Keratinocyte (primary cell): ENCODE measurements at regions not wholly inside any gene's neighbourhood (a gene's known extent, or its start where the extent isn't known, plus 50 kb on each side); places are given as distances from the start of the nearest gene placed in this dataset.

ENCODE experiments used
- DNase-seq: peaks from one replicate; pipeline ENCODE4 v3.0.0-alpha.2; 2011; ENCODE audit warnings: low read depth, missing footprints, low spot score
- FAIRE-seq: peaks from 2 replicates; lab custom pipeline; 2011; peaks lifted over from hg19 to GRCh38; lab: Jason Lieb, UNC
- H2AFZ ChIP-seq: 2 replicates; pipeline ENCODE4 v1.6.0; 2012; ENCODE audit warnings: low read length, control low read depth, inconsistent platforms; ENCODE audit not compliant: control insufficient read depth
- H3K27ac ChIP-seq: 2 replicates; pipeline ENCODE4 v1.5.1; 2011; ENCODE audit warnings: low read length; ENCODE audit not compliant: control insufficient read depth, insufficient read depth
- H3K27me3 ChIP-seq: 3 replicates; pipeline ENCODE4 v1.6.0; 2011; ENCODE audit warnings: low read length; ENCODE audit not compliant: control insufficient read depth, insufficient read depth; ENCODE audit errors: extremely low read depth
- H3K36me3 ChIP-seq, 2 experiments: 2 replicates in 1 of 2; 3 replicates in 1 of 2; pipeline ENCODE4 v1.5.1; 2011; ENCODE audit warnings: low read length in 2 of 2, mild to moderate bottlenecking in 1 of 2; ENCODE audit not compliant: control insufficient read depth in 2 of 2, insufficient read depth in 2 of 2; ENCODE audit errors: extremely low read depth in 1 of 2
- H3K4me1 ChIP-seq: 3 replicates; pipeline ENCODE4 v1.5.1; 2011; ENCODE audit warnings: low read length; ENCODE audit not compliant: control insufficient read depth, insufficient read depth; ENCODE audit errors: extremely low read depth
- H3K4me2 ChIP-seq: 3 replicates; pipeline ENCODE4 v1.6.0; 2011; ENCODE audit warnings: low read depth, low read length; ENCODE audit not compliant: control insufficient read depth, insufficient read depth; ENCODE audit errors: extremely low read depth
- H3K4me3 ChIP-seq, 3 experiments: fragments of 200-600 bp in 1 of 3; sonication (generic) in 1 of 3; 2 replicates in 2 of 3; 3 replicates in 1 of 3; pipeline ENCODE4 v1.5.1; 2011 to 2016; ENCODE audit warnings: low read length in 3 of 3, mild to moderate bottlenecking in 3 of 3, control low read depth in 2 of 3, inconsistent platforms in 1 of 3, low read depth in 1 of 3, mixed read lengths in 1 of 3, mixed run types in 1 of 3, moderate library complexity in 1 of 3; ENCODE audit not compliant: control insufficient read depth in 2 of 3, insufficient read depth in 2 of 3; ENCODE audit errors: extremely low read depth in 1 of 3
- H3K79me2 ChIP-seq: 2 replicates; pipeline ENCODE4 v1.6.0; 2012; ENCODE audit warnings: low read length; ENCODE audit not compliant: control insufficient read depth, insufficient read depth
- H3K9ac ChIP-seq: 3 replicates; pipeline ENCODE4 v1.6.0; 2011; ENCODE audit warnings: low read length; ENCODE audit not compliant: control insufficient read depth, insufficient read depth; ENCODE audit errors: extremely low read depth
- H3K9me1 ChIP-seq: 3 replicates; pipeline ENCODE4 v1.6.0; 2011; ENCODE audit warnings: low read length; ENCODE audit not compliant: control insufficient read depth, insufficient read depth; ENCODE audit errors: extremely low read depth
- H3K9me3 ChIP-seq: 2 replicates; pipeline ENCODE4 v1.5.1; 2012; ENCODE audit warnings: low read depth, low read length; ENCODE audit not compliant: control insufficient read depth
- H4K20me1 ChIP-seq: 3 replicates; pipeline ENCODE4 v1.6.0; 2011; ENCODE audit warnings: low read length; ENCODE audit not compliant: control insufficient read depth, insufficient read depth; ENCODE audit errors: extremely low read depth
- EZH2 ChIP-seq: IDR thresholded peaks from one replicate; pipeline ENCODE4 v1.6.1; 2012; ENCODE audit warnings: inconsistent platforms, mild to moderate bottlenecking, low read length, moderate library complexity
- dilution Hi-C: fragments of 300-500 bp; cut with MboI; formaldehyde crosslinking; loops from one replicate; pipeline ENCODE4 v1.7.0; 2020; ENCODE audit warnings: low sequenced_read_pairs; ENCODE audit not compliant: extremely low pct_ligation_motif_present
- TF ChIP-seq, protein P1 (sequence below), 3 experiments: IDR thresholded peaks in 1 of 3; conservative IDR thresholded peaks in 1 of 3; optimal IDR thresholded peaks in 1 of 3; 2 replicates in 2 of 3; 3 replicates in 1 of 3; pipeline versions ENCODE3 to v1.5.1; 2011; ENCODE audit warnings: low read length in 3 of 3, mild to moderate bottlenecking in 3 of 3, moderate library complexity in 2 of 3, control low read depth in 1 of 3, inconsistent platforms in 1 of 3; ENCODE audit not compliant: insufficient read depth in 2 of 3; ENCODE audit errors: extremely low read depth in 1 of 3

DNA sequence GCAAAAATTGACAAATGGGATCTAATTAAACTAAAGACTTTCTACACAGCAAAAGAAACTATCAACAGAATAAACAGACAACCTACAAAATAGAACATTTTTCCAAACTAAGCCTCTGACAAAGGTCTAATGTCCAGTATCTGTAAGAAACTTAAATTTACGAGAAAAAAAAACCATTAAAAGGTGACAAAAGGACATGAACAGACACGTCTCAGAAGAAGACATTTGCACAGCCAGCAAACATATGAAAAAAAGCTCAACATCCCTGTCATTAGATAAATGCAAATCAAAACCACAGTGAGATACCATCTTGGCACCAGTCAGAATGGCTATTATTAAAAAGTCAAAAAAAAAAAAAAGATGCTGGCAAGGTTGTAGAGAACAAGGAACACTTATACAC is 70.6 kb upstream of the GRIK2 start:
- no peak for FAIRE-seq
- no peak overlapping the region for H3K4me2 ChIP-seq
- H3K9me3 ChIP-seq: no peaks in the 10 kb centered on the region
- H3K27me3 ChIP-seq: no peaks in the 10 kb centered on the region
- H3K27ac ChIP-seq: no peak overlapping the region
- no peak overlapping the region for H3K4me3 ChIP-seq
- no peaks in the 10 kb centered on the region for H3K4me1 ChIP-seq
- TF ChIP-seq, protein P1, sequence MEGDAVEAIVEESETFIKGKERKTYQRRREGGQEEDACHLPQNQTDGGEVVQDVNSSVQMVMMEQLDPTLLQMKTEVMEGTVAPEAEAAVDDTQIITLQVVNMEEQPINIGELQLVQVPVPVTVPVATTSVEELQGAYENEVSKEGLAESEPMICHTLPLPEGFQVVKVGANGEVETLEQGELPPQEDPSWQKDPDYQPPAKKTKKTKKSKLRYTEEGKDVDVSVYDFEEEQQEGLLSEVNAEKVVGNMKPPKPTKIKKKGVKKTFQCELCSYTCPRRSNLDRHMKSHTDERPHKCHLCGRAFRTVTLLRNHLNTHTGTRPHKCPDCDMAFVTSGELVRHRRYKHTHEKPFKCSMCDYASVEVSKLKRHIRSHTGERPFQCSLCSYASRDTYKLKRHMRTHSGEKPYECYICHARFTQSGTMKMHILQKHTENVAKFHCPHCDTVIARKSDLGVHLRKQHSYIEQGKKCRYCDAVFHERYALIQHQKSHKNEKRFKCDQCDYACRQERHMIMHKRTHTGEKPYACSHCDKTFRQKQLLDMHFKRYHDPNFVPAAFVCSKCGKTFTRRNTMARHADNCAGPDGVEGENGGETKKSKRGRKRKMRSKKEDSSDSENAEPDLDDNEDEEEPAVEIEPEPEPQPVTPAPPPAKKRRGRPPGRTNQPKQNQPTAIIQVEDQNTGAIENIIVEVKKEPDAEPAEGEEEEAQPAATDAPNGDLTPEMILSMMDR (optimal IDR thresholded peaks at IDR 0.05 in 1 of 3, IDR thresholded peaks at IDR 0.05 in 1 of 3, conservative IDR thresholded peaks at IDR 0.05 in 1 of 3; ENCODE audit: extremely low read depth in 1 of 3, insufficient read depth in 2 of 3, low read length in 3 of 3): no peak
- TF ChIP-seq EZH2: no peak
- H3K9me1 ChIP-seq: no peaks in the 10 kb centered on the region
- H3K36me3 ChIP-seq: no peaks in the 10 kb centered on the region
- H3K79me2 ChIP-seq: no peaks in the 10 kb centered on the region
- no peak for DNase-seq
- H4K20me1 ChIP-seq: no peaks in the 10 kb centered on the region
- H2AFZ ChIP-seq: no peak overlapping the region
- dilution Hi-C loops: no loop called here
- H3K9ac ChIP-seq: no peak overlapping the region

DNA sequence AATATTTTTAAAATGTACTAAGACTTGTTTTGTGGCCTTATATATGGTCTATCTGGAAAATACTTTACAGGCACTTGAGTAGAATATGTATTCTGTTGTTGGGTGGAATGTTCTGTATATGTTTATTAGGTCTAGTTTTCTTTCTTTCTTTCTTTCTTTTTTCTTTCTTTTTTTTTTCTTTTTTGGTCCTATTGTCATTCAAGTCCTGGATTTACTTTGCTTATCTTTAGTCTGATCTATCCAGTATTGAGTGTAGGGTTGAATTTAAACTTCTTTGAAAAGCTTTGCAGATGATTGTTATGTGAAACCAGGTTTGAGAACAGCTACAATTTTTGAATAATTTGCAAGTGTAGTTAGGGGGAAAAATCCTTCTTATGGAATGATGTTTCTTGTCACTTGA is 67.1 kb upstream of the GRIK2 start:
- H3K9me1 ChIP-seq: no peaks in the 10 kb centered on the region
- H3K4me2 ChIP-seq: no peak overlapping the region
- H3K4me3 ChIP-seq: no peak overlapping the region
- no peak overlapping the region for H3K9ac ChIP-seq
- no peak for DNase-seq
- H3K36me3 ChIP-seq: no peaks in the 10 kb centered on the region
- no peaks in the 10 kb centered on the region for H3K27me3 ChIP-seq
- no peaks in the 10 kb centered on the region for H3K4me1 ChIP-seq
- dilution Hi-C loops: no loop called here
- no peaks in the 10 kb centered on the region for H3K9me3 ChIP-seq
- no peak for TF ChIP-seq EZH2
- TF ChIP-seq, protein P1 (optimal IDR thresholded peaks at IDR 0.05 in 1 of 3, IDR thresholded peaks at IDR 0.05 in 1 of 3, conservative IDR thresholded peaks at IDR 0.05 in 1 of 3; ENCODE audit: extremely low read depth in 1 of 3, insufficient read depth in 2 of 3, low read length in 3 of 3): no peak
- no peak for FAIRE-seq
- no peaks in the 10 kb centered on the region for H4K20me1 ChIP-seq
- H2AFZ ChIP-seq: no peak overlapping the region
- no peaks in the 10 kb centered on the region for H3K79me2 ChIP-seq
- no peak overlapping the region for H3K27ac ChIP-seq
